ENCODE measurements at regions not wholly inside any gene's neighbourhood (a gene's known extent, or its start where the extent isn't known, plus 50 kb on each side); places are given as distances from the start of the nearest gene placed in this dataset.

GRCh38 chr6:94349227-94349626 is 929.9 kb upstream of the EPHA7 start:
- H3K4me3 ChIP-seq (ENCODE audit: low read depth, low read length) = no peak overlapping the region
- no peak overlapping the region for H3K4me2 ChIP-seq (ENCODE audit: low read length)
- no peaks in the 10 kb centered on the region for H3K36me3 ChIP-seq (ENCODE audit: control insufficient read depth in 1 of 2, insufficient read depth in 2 of 2, low read length in 2 of 2)
- H2BK12ac ChIP-seq (ENCODE audit: low read length) = no peak overlapping the region
- no peak overlapping the region for H3K9ac ChIP-seq (ENCODE audit: low read length)
- no peak overlapping the region for H3K4ac ChIP-seq (ENCODE audit: low read depth, low read length)
- H4K8ac ChIP-seq (ENCODE audit: low read depth, low read length) = no peak overlapping the region
- no peak overlapping the region for H3K23ac ChIP-seq (ENCODE audit: low read length)
- no peak overlapping the region for H3K14ac ChIP-seq (ENCODE audit: low read length)
- no CpG with 5 or more reads among the region's 1 CpG for WGBS (ENCODE audit: extremely low coverage, insufficient coverage, insufficient read length)
- H4K91ac ChIP-seq (ENCODE audit: low read depth, low read length) = no peak overlapping the region
- H2BK120ac ChIP-seq (ENCODE audit: insufficient read depth, low read length, poor library complexity) = no peak overlapping the region
- H2BK5ac ChIP-seq (ENCODE audit: low read depth, low read length, poor library complexity) = no peak overlapping the region
- no peaks in the 10 kb centered on the region for H3K79me1 ChIP-seq (ENCODE audit: low read length)
- H2AFZ ChIP-seq (ENCODE audit: insufficient read depth, low read length, poor library complexity) = no peak overlapping the region
- no peak overlapping the region for H3K18ac ChIP-seq (ENCODE audit: low read length)
- H3K27me3 ChIP-seq (ENCODE audit: insufficient read depth, low read length) = no peaks in the 10 kb centered on the region
- no peak overlapping the region for H3K27ac ChIP-seq (ENCODE audit: low read depth, low read length)
- H2AK5ac ChIP-seq (ENCODE audit: low read length) = no peak overlapping the region
- H3K9me3 ChIP-seq (ENCODE audit: insufficient read depth, low read depth, low read length) = no peaks in the 10 kb centered on the region
- no peak overlapping the region for H4K12ac ChIP-seq (ENCODE audit: low read depth, low read length)
- DNase-seq = no peak
- no peaks in the 10 kb centered on the region for H3K4me1 ChIP-seq (ENCODE audit: control insufficient read depth in 1 of 2, insufficient read depth in 2 of 2, low read length in 2 of 2)
- H3K79me2 ChIP-seq (ENCODE audit: control insufficient read depth, insufficient read depth, low read length, poor library complexity) = no peaks in the 10 kb centered on the region

DNA sequence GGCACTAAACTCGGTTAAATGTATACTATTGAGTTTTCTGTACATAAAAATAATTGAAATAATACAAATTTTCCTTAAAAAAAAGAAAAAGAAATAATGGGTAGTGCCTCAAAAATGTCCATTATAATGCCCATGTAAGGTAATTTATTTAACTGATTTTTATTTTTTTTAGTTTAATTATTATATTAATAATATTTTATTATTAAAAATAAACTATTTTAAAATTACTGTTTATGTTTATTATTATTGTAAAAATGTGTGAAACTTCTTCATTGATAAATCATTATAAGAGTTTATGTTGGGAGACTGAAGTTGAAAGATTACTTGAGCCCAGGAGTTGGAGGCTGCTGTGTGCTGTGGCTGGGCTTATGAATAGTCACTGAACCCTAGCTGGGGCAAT is 925.5 kb upstream of the EPHA7 start:
- Histone ChIP-seq H3K14ac (ENCODE audit: low read length) (no peak overlapping the region), H3K4ac (ENCODE audit: low read depth, low read length) (no peak overlapping the region), H3K79me2 (ENCODE audit: control insufficient read depth, insufficient read depth, low read length, poor library complexity) (no peaks in the 10 kb centered on the region), H3K4me2 (ENCODE audit: low read length) (no peak overlapping the region), H3K23ac (ENCODE audit: low read length) (no peak overlapping the region), H4K91ac (ENCODE audit: low read depth, low read length) (no peak overlapping the region), H3K9ac (ENCODE audit: low read length) (no peak overlapping the region), H3K79me1 (ENCODE audit: low read length) (no peaks in the 10 kb centered on the region), H2BK5ac (ENCODE audit: low read depth, low read length, poor library complexity) (no peak overlapping the region), H2AK5ac (ENCODE audit: low read length) (no peak overlapping the region), H2BK120ac (ENCODE audit: insufficient read depth, low read length, poor library complexity) (no peak overlapping the region), H3K4me3 (ENCODE audit: low read depth, low read length) (no peak overlapping the region), H2AFZ (ENCODE audit: insufficient read depth, low read length, poor library complexity) (no peak overlapping the region), H4K12ac (ENCODE audit: low read depth, low read length) (no peak overlapping the region), H3K4me1 (ENCODE audit: control insufficient read depth in 1 of 2, insufficient read depth in 2 of 2, low read length in 2 of 2) (no peaks in the 10 kb centered on the region), H3K27me3 (ENCODE audit: insufficient read depth, low read length) (no peaks in the 10 kb centered on the region), H2BK12ac (ENCODE audit: low read length) (no peak overlapping the region), H3K36me3 (ENCODE audit: control insufficient read depth in 1 of 2, insufficient read depth in 2 of 2, low read length in 2 of 2) (no peaks in the 10 kb centered on the region), H3K27ac (ENCODE audit: low read depth, low read length) (no peak overlapping the region), H4K8ac (ENCODE audit: low read depth, low read length) (no peak overlapping the region), H3K18ac (ENCODE audit: low read length) (no peak overlapping the region), H3K9me3 (ENCODE audit: insufficient read depth, low read depth, low read length) (no peaks in the 10 kb centered on the region)
- no peak for DNase-seq
- no CpG with 5 or more reads among the region's 1 CpG for WGBS (ENCODE audit: extremely low coverage, insufficient coverage, insufficient read length)

- H3K79me2 ChIP-seq (ENCODE audit: control insufficient read depth, insufficient read depth, low read length, poor library complexity) = no peaks in the 10 kb centered on the region
- H4K12ac ChIP-seq (ENCODE audit: low read depth, low read length) = no peak overlapping the region
- no peak overlapping the region for H2BK120ac ChIP-seq (ENCODE audit: insufficient read depth, low read length, poor library complexity)
- H4K8ac ChIP-seq (ENCODE audit: low read depth, low read length) = no peak overlapping the region
- H3K4me2 ChIP-seq (ENCODE audit: low read length) = no peak overlapping the region
- no CpG with 5 or more reads among the region's 2 CpGs for whole genome bisulfite sequencing (ENCODE audit: extremely low coverage, insufficient coverage, insufficient read length)
- H2BK5ac ChIP-seq (ENCODE audit: low read depth, low read length, poor library complexity) = no peak overlapping the region
- H2BK12ac ChIP-seq (ENCODE audit: low read length) = no peak overlapping the region
- no peak overlapping the region for H3K23ac ChIP-seq (ENCODE audit: low read length)
- no peak overlapping the region for H3K4me3 ChIP-seq (ENCODE audit: low read depth, low read length)
- H3K18ac ChIP-seq (ENCODE audit: low read length) = no peak overlapping the region
- no peak overlapping the region for H3K27ac ChIP-seq (ENCODE audit: low read depth, low read length)
- no peak for DNase-seq
- H3K14ac ChIP-seq (ENCODE audit: low read length) = no peak overlapping the region
- no peaks in the 10 kb centered on the region for H3K36me3 ChIP-seq (ENCODE audit: control insufficient read depth in 1 of 2, insufficient read depth in 2 of 2, low read length in 2 of 2)
- H3K79me1 ChIP-seq (ENCODE audit: low read length) = no peaks in the 10 kb centered on the region
- no peak overlapping the region for H2AFZ ChIP-seq (ENCODE audit: insufficient read depth, low read length, poor library complexity)
- no peaks in the 10 kb centered on the region for H3K27me3 ChIP-seq (ENCODE audit: insufficient read depth, low read length)
- no peaks in the 10 kb centered on the region for H3K4me1 ChIP-seq (ENCODE audit: control insufficient read depth in 1 of 2, insufficient read depth in 2 of 2, low read length in 2 of 2)
- H3K4ac ChIP-seq (ENCODE audit: low read depth, low read length) = no peak overlapping the region
- H2AK5ac ChIP-seq (ENCODE audit: low read length) = no peak overlapping the region
- no peak overlapping the region for H3K9ac ChIP-seq (ENCODE audit: low read length)
- no peaks in the 10 kb centered on the region for H3K9me3 ChIP-seq (ENCODE audit: insufficient read depth, low read depth, low read length)
- no peak overlapping the region for H4K91ac ChIP-seq (ENCODE audit: low read depth, low read length)
Measured at GRCh38 chr6:94341173-94341572, 921.8 kb upstream of the EPHA7 start.

GRCh38 chr6:94323853-94324252 is 904.5 kb upstream of the EPHA7 start:
- H3K79me1 ChIP-seq (ENCODE audit: low read length) = no peaks in the 10 kb centered on the region
- no peak overlapping the region for H4K12ac ChIP-seq (ENCODE audit: low read depth, low read length)
- WGBS (ENCODE audit: extremely low coverage, insufficient coverage, insufficient read length) = no CpG with 5 or more reads among the region's 1 CpG
- H3K36me3 ChIP-seq (ENCODE audit: control insufficient read depth in 1 of 2, insufficient read depth in 2 of 2, low read length in 2 of 2) = no peaks in the 10 kb centered on the region
- H3K27me3 ChIP-seq (ENCODE audit: insufficient read depth, low read length) = no peaks in the 10 kb centered on the region
- no peak for DNase-seq
- no peaks in the 10 kb centered on the region for H3K9me3 ChIP-seq (ENCODE audit: insufficient read depth, low read depth, low read length)
- H3K9ac ChIP-seq (ENCODE audit: low read length) = no peak overlapping the region
- no peak overlapping the region for H3K27ac ChIP-seq (ENCODE audit: low read depth, low read length)
- no peak overlapping the region for H2BK5ac ChIP-seq (ENCODE audit: low read depth, low read length, poor library complexity)
- no peak overlapping the region for H3K14ac ChIP-seq (ENCODE audit: low read length)
- no peak overlapping the region for H2BK12ac ChIP-seq (ENCODE audit: low read length)
- H2AFZ ChIP-seq (ENCODE audit: insufficient read depth, low read length, poor library complexity) = no peak overlapping the region
- H4K8ac ChIP-seq (ENCODE audit: low read depth, low read length) = no peak overlapping the region
- H3K4me3 ChIP-seq (ENCODE audit: low read depth, low read length) = no peak overlapping the region
- no peaks in the 10 kb centered on the region for H3K4me1 ChIP-seq (ENCODE audit: control insufficient read depth in 1 of 2, insufficient read depth in 2 of 2, low read length in 2 of 2)
- H2AK5ac ChIP-seq (ENCODE audit: low read length) = no peak overlapping the region
- no peak overlapping the region for H3K4ac ChIP-seq (ENCODE audit: low read depth, low read length)
- no peak overlapping the region for H3K4me2 ChIP-seq (ENCODE audit: low read length)
- H3K18ac ChIP-seq (ENCODE audit: low read length) = no peak overlapping the region
- H4K91ac ChIP-seq (ENCODE audit: low read depth, low read length) = no peak overlapping the region
- H3K23ac ChIP-seq (ENCODE audit: low read length) = no peak overlapping the region
- H2BK120ac ChIP-seq (ENCODE audit: insufficient read depth, low read length, poor library complexity) = no peak overlapping the region
- no peaks in the 10 kb centered on the region for H3K79me2 ChIP-seq (ENCODE audit: control insufficient read depth, insufficient read depth, low read length, poor library complexity)

Measured in trophoblast cell (in vitro differentiated cells and primary cell).